AG09319 (cell line): ENCODE measurements at regions not wholly inside any gene's neighbourhood (a gene's known extent, or its start where the extent isn't known, plus 50 kb on each side); places are given as distances from the start of the nearest gene placed in this dataset.

Source experiments
- DNase-seq: peaks from one replicate; pipeline ENCODE4 v3.0.0-alpha.2; 2010; ENCODE audit warnings: low read depth; ENCODE audit errors: extremely low read depth
- CTCF ChIP-seq: IDR thresholded peaks from 2 replicates; pipeline ENCODE4 v1.5.1; 2011; ENCODE audit warnings: low read depth, mild to moderate bottlenecking, inconsistent platforms, low read length, moderate library complexity

GRCh38 chr2:226273440-226273839, 526.2 kb downstream of the IRS1 start:
- DNase-seq = no peak
- no peak for TF ChIP-seq CTCF

GRCh38 chr2:226272435-226272834, 527.2 kb downstream of the IRS1 start:
- no peak for DNase-seq
- no peak for TF ChIP-seq CTCF

- TF ChIP-seq CTCF = no peak
- no peak for DNase-seq
Observed at GRCh38 chr2:226270285-226271058, 529.1 kb downstream of the IRS1 start.

GRCh38 chr2:226267516-226268289, 531.9 kb downstream of the IRS1 start:
- TF ChIP-seq CTCF = no peak
- no peak for DNase-seq

GRCh38 chr2:226256709-226257376, 542.8 kb downstream of the IRS1 start:
- no peak for DNase-seq
- TF ChIP-seq CTCF = no peak

GRCh38 chr2:226256237-226256636, 543.4 kb downstream of the IRS1 start:
- DNase-seq = no peak

More at GRCh38 chr2:226256237-226256636, 543.4 kb downstream of the IRS1 start:
- no peak for TF ChIP-seq CTCF
